ENCODE measurements at regions not wholly inside any gene's neighbourhood (a gene's known extent, or its start where the extent isn't known, plus 50 kb on each side); places are given as distances from the start of the nearest gene placed in this dataset.

GRCh38 chr12:94717656-94718055 is 67.3 kb upstream of the TMCC3 start:
- H3K4me1 Mint-ChIP-seq (ENCODE audit: low read depth, unreplicated experiment): peaks cover 37% of the 10 kb centered on the region
- H3K36me3 Mint-ChIP-seq (ENCODE audit: unreplicated experiment): no peaks in the 10 kb centered on the region
- H3K27ac Mint-ChIP-seq (ENCODE audit: unreplicated experiment): no peak overlapping the region
- peaks cover 8% of the 10 kb centered on the region for H3K9me3 Mint-ChIP-seq (ENCODE audit: unreplicated experiment)
- peaks cover 4% of the 10 kb centered on the region for H3K27me3 Mint-ChIP-seq (ENCODE audit: unreplicated experiment)
- no peak for DNase-seq
- no peak for TF ChIP-seq CTCF (IDR thresholded peaks at IDR 0.05; ENCODE audit: partially characterized antibody, unreplicated experiment)
- H3K4me3 Mint-ChIP-seq (ENCODE audit: unreplicated experiment): no peak overlapping the region

- H3K4me3 Mint-ChIP-seq (ENCODE audit: unreplicated experiment): no peak overlapping the region
- no peak overlapping the region for H3K27ac Mint-ChIP-seq (ENCODE audit: unreplicated experiment)
- no peak for TF ChIP-seq CTCF (IDR thresholded peaks at IDR 0.05; ENCODE audit: partially characterized antibody, unreplicated experiment)
- DNase-seq: no peak
- peaks cover 4% of the 10 kb centered on the region for H3K27me3 Mint-ChIP-seq (ENCODE audit: unreplicated experiment)
- H3K36me3 Mint-ChIP-seq (ENCODE audit: unreplicated experiment): no peaks in the 10 kb centered on the region
- peaks cover 8% of the 10 kb centered on the region for H3K9me3 Mint-ChIP-seq (ENCODE audit: unreplicated experiment)
- H3K4me1 Mint-ChIP-seq (ENCODE audit: low read depth, unreplicated experiment): peaks cover 37% of the 10 kb centered on the region
Measured at GRCh38 chr12:94717108-94717507, 66.8 kb upstream of the TMCC3 start.

- no peak for DNase-seq
- Mint-ChIP-seq H3K9me3 (ENCODE audit: unreplicated experiment) (peaks cover 6% of the 10 kb centered on the region), H3K27me3 (ENCODE audit: unreplicated experiment) (peaks cover 4% of the 10 kb centered on the region), H3K36me3 (ENCODE audit: unreplicated experiment) (no peaks in the 10 kb centered on the region), H3K4me1 (ENCODE audit: low read depth, unreplicated experiment) (peaks cover 31% of the 10 kb centered on the region), H3K27ac (ENCODE audit: unreplicated experiment) (no peak overlapping the region), H3K4me3 (ENCODE audit: unreplicated experiment) (no peak overlapping the region)
- no peak for TF ChIP-seq CTCF (IDR thresholded peaks at IDR 0.05; ENCODE audit: partially characterized antibody, unreplicated experiment)
Measured at GRCh38 chr12:94716339-94716738, 66.0 kb upstream of the TMCC3 start.

GRCh38 chr12:94714378-94715114 is 64.2 kb upstream of the TMCC3 start:
- Mint-ChIP-seq H3K36me3 (ENCODE audit: unreplicated experiment) (no peaks in the 10 kb centered on the region), H3K4me1 (ENCODE audit: low read depth, unreplicated experiment) (peaks cover 29% of the 10 kb centered on the region), H3K4me3 (ENCODE audit: unreplicated experiment) (peak overlapping the region; percentile 32), H3K27ac (ENCODE audit: unreplicated experiment) (peak overlapping the region; percentile 84), H3K27me3 (ENCODE audit: unreplicated experiment) (peaks cover 4% of the 10 kb centered on the region), H3K9me3 (ENCODE audit: unreplicated experiment) (peaks cover 4% of the 10 kb centered on the region)
- no peak for TF ChIP-seq CTCF (IDR thresholded peaks at IDR 0.05; ENCODE audit: partially characterized antibody, unreplicated experiment)
- DNase-seq: peak; percentile 77

GRCh38 chr12:94712815-94713515 is 62.6 kb upstream of the TMCC3 start:
- TF ChIP-seq CTCF (IDR thresholded peaks at IDR 0.05; ENCODE audit: partially characterized antibody, unreplicated experiment): no peak
- H3K9me3 Mint-ChIP-seq (ENCODE audit: unreplicated experiment): peaks cover 4% of the 10 kb centered on the region
- no peak overlapping the region for H3K4me3 Mint-ChIP-seq (ENCODE audit: unreplicated experiment)
- peak overlapping the region; percentile 74 for H3K27ac Mint-ChIP-seq (ENCODE audit: unreplicated experiment)
- H3K36me3 Mint-ChIP-seq (ENCODE audit: unreplicated experiment): no peaks in the 10 kb centered on the region
- H3K27me3 Mint-ChIP-seq (ENCODE audit: unreplicated experiment): peaks cover 4% of the 10 kb centered on the region
- DNase-seq: no peak
- peaks cover 29% of the 10 kb centered on the region for H3K4me1 Mint-ChIP-seq (ENCODE audit: low read depth, unreplicated experiment)
